Pancreas (tissue), 10 donors: ENCODE measurements at regions not wholly inside any gene's neighbourhood (a gene's known extent, or its start where the extent isn't known, plus 50 kb on each side); places are given as distances from the start of the nearest gene placed in this dataset.
"Not testable (repeated sequence)": the region's sequence is repeated elsewhere in the genome, so short reads cannot be mapped to it uniquely, and the experiment has no call there.

Experiments
- ATAC-seq, 4 donors: fragments of 200-7000 bp; cut with Tn5 transposase; one replicate each; pipeline versions ENCODE4 v1.8.0 to v1.9.1; 2020; ENCODE audit warnings: mild to moderate bottlenecking in 4 of 4, moderate library complexity in 4 of 4
- DNase-seq, 6 donors: peaks; one replicate each; pipeline ENCODE4 v3.0.0-alpha.2; 2020
- FAIRE-seq: peaks from 2 replicates; lab custom pipeline; 2012; peaks lifted over from hg19 to GRCh38; lab: Jason Lieb, UNC
- H3K27ac ChIP-seq, 4 donors: fragments of 200-600 bp; sonication (generic); 1 replicate in 3 of 4; 2 replicates in 1 of 4; pipeline versions ENCODE4 v1.5.0 to v1.8.0; 2020
- H3K27me3 ChIP-seq, 4 donors: fragments of 200-600 bp; one replicate each; pipeline ENCODE4 v1.8.0; 2021
- H3K36me3 ChIP-seq, 3 donors: fragments of 200-600 bp; sonication (generic) in 1 of 3; one replicate each; pipeline versions ENCODE4 v1.5.0 to v1.8.0; 2020 to 2021
- H3K4me1 ChIP-seq, 3 donors: fragments of 200-600 bp; one replicate each; pipeline ENCODE4 v1.8.0; 2021
- H3K4me3 ChIP-seq, 4 donors: fragments of 200-600 bp; sonication (generic) in 2 of 4; one replicate each; pipeline versions ENCODE4 v1.5.0 to v1.8.0; 2020 to 2021
- H3K9me3 ChIP-seq, 4 donors: fragments of 200-600 bp; one replicate each; pipeline ENCODE4 v1.8.0; 2021
- CTCF ChIP-seq, 4 donors: fragments of 200-600 bp; sonication (generic) in 3 of 4; IDR thresholded peaks; one replicate each; pipeline versions ENCODE4 v1.5.0 to v1.8.0; 2021; ENCODE audit warnings: antibody characterized with exemption in 4 of 4
- WGBS, 2 donors: extraction: QIAGEN DNeasy Blood & Tissue Kit; methylation state at CpG; one replicate each; pipeline ENCODE4 v1.1.7; 2013; 5-methylcytosine and 5-hydroxymethylcytosine counted together
- intact Hi-C, 3 donors: fragments of 100-400 bp; cut with DNase I; formaldehyde crosslinking; loops; one replicate each; pipeline versions ENCODE4 v1.11.1 to v1.14.2; 2022
- donor health status: healthy with polysubstance abuse.
- donor health status: DM: no; HTN: no; CAD: no; lungs with moderate emphysema.
- donor health status: DM: no; HTN: no; CAD: no.
- donor health status: control.
- donor health status: control.
- donor health status: Bipolar disorder and iron deficiency.
- donor health status: DM: yes; HTN: yes; CAD: no.
- donor health status: DM: no; HTN: no; CAD: no.
- donor health status: DM: no; HTN: no; CAD: no.
- donor health status: DM: yes; HTN: yes; CAD: no.

DNA sequence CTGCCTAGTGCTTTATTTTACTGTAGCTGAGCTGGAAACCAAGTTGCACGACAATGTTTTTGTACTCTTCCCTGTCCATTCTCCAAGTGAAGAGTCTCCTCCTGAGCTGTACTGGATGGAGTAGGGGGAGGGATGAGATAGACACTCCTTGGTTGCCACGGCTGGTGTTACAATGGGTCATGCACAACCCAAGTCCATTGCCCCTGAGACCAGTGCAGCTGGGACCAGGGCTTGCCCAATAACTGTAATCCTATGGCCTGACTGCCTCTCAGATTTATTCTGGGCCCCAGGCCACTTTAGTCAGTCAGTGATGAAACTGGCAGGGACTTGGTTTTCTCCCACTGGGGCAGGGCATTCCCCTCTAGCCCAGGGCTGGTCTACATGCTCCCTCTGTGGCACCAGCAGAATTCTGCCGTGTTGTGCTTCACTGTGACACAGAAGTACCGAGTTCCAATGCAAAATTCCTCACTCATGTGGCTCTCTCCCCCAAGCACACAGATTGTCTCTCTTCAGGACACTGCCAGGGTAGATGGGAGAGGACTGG, 203.3 kb upstream of the PCDH18 start:
- ATAC-seq (peak in 1 of 4 donors; percentile 27), DNase-seq (peak in 1 of 6 donors; percentile 16), FAIRE-seq (no peak)
- WGBS, 2 donors: 74 to 76% methylated on average over 4 of the region's 4 CpGs
- no peaks in the 10 kb centered on the region for H3K36me3 ChIP-seq
- H3K27me3 ChIP-seq: no peaks in the 10 kb centered on the region
- TF ChIP-seq CTCF (IDR thresholded peaks at IDR 0.05): no peak
- no peak overlapping the region for H3K4me3 ChIP-seq
- no peak overlapping the region for H3K27ac ChIP-seq
- no peaks in the 10 kb centered on the region for H3K4me1 ChIP-seq
- intact Hi-C loops: no loop called here
- no peaks in the 10 kb centered on the region for H3K9me3 ChIP-seq

DNA sequence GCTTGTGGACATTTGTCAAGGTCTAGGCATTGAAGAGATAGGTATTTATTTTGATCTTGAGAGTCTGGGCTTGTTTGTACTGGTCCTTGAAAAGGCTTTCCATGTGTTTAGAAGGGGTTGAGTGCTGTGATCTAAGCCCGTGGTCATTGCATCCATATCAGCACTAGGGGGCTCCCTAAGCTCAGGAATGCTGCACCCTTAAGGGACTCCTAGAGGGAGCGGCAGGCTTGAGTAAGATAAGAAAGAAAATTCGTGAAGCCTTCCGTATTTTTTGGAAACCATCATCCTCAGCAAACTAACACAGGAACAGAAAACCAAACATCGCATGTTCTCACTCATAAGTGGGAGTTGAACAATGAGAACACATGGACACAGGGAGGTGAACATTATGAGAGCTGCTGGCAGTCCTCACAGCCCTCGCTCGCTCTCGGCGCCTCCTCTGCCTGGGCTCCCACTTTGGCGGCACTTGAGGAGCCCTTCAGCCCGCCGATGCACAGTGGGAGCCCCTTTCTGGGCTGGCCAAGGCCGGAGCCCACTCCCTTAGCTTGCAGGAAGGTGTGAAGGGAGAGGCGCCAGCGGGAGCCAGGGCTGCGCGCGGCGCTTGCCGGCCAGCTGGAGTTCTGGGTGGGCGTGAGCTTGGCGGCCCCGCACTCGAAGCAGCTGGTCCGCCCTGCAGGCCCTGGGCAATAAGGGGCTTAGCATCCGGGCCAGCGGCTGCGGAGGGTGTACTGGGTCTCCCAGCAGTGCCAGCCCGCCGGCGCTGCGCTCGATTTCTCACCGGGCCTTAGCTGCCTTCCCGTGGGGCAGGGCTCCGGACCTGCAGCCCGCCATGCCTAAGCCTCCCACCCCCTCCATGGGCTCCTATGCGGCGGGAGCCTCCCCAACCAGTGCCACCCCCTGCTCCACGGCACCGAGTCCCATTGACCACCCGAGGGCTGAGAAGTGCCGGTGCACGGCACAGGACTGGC, 201.2 kb upstream of the PCDH18 start:
- H3K9me3 ChIP-seq, H3K4me3 ChIP-seq, H3K4me1 ChIP-seq, H3K27me3 ChIP-seq, intact Hi-C loops, FAIRE-seq, H3K27ac ChIP-seq, H3K36me3 ChIP-seq: not testable (repeated sequence)
- WGBS, 2 donors: 82 to 91% methylated on average over 40 to 44 of the region's 44 CpGs
- ATAC-seq (peak in 1 of 4 donors; percentile 52), DNase-seq (peak in 1 of 6 donors; percentile 59)

GRCh38 chr4:137722910-137723309, 190.6 kb upstream of the PCDH18 start:
- ATAC-seq: no peak
- Histone ChIP-seq H3K36me3 (no peaks in the 10 kb centered on the region), H3K9me3 (no peaks in the 10 kb centered on the region), H3K4me1 (no peaks in the 10 kb centered on the region), H3K27me3 (no peaks in the 10 kb centered on the region), H3K27ac (no peak overlapping the region), H3K4me3 (no peak overlapping the region)
- no peak for TF ChIP-seq CTCF (IDR thresholded peaks at IDR 0.05)
- no peak for DNase-seq
- 33 to 49% methylated on average over 1 of the region's 1 CpG for WGBS, 2 donors
- intact Hi-C loops: no loop called here
- FAIRE-seq: no peak

GRCh38 chr4:137711502-137711901, 179.2 kb upstream of the PCDH18 start:
- Histone ChIP-seq H3K36me3 (no peaks in the 10 kb centered on the region), H3K9me3 (no peaks in the 10 kb centered on the region), H3K4me1 (no peaks in the 10 kb centered on the region), H3K4me3 (no peak overlapping the region), H3K27ac (no peak overlapping the region), H3K27me3 (no peaks in the 10 kb centered on the region)
- intact Hi-C loops: no loop called here
- DNase-seq (no peak), FAIRE-seq (no peak), ATAC-seq (no peak)
- no peak for TF ChIP-seq CTCF (IDR thresholded peaks at IDR 0.05)
- 53 to 68% methylated on average over 2 of the region's 2 CpGs for WGBS, 2 donors

DNA sequence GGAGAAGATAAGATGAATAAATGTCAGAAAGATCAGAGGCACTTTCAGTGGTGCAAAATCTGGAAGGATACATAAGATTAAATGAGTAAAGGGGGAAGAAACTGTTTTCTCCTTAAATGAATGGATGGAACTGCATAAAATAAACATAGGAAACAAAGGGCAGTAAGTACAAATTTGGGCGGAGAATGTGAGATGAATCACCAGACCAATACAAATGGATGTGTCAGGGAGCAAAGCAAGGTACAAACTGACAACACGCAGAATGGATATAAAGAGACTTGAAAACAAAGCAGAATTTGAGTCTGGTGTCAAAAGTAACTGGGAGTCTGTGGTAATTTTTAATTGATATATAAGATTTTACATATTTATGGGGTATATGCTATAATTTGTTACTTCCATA, 175.3 kb upstream of the PCDH18 start:
- 79 to 93% methylated on average over 2 of the region's 2 CpGs for WGBS, 2 donors
- ATAC-seq: no peak
- intact Hi-C loops: no loop called here

More for the DNA sequence above, 175.3 kb upstream of the PCDH18 start:
- DNase-seq: no peak
- Histone ChIP-seq H3K27ac (no peak overlapping the region), H3K4me1 (no peaks in the 10 kb centered on the region), H3K9me3 (no peaks in the 10 kb centered on the region), H3K36me3 (no peaks in the 10 kb centered on the region), H3K4me3 (no peak overlapping the region), H3K27me3 (no peaks in the 10 kb centered on the region)
- no peak for FAIRE-seq
- no peak for TF ChIP-seq CTCF (IDR thresholded peaks at IDR 0.05)
